CD14-positive monocyte (primary cell): ENCODE measurements at regions not wholly inside any gene's neighbourhood (a gene's known extent, or its start where the extent isn't known, plus 50 kb on each side); places are given as distances from the start of the nearest gene placed in this dataset.

Experiments
- DNase-seq, 3 donors: peaks; one replicate each; pipeline ENCODE4 v3.0.0-alpha.2; 2011 to 2022
- H2AFZ ChIP-seq: 2 replicates; pipeline ENCODE4 v1.6.0; 2012; ENCODE audit warnings: mild to moderate bottlenecking, low read depth, low read length, inconsistent platforms; ENCODE audit not compliant: insufficient read depth, poor library complexity, severe bottlenecking
- H3K27ac ChIP-seq, 2 donors: 1 replicate in 1 of 2; 2 replicates in 1 of 2; pipeline ENCODE4 v1.5.1; 2012 to 2013; ENCODE audit warnings: low read length in 2 of 2, control low read depth in 1 of 2, inconsistent platforms in 1 of 2, low read depth in 1 of 2, mild to moderate bottlenecking in 1 of 2
- H3K27me3 ChIP-seq, 2 donors: one replicate each; pipeline versions ENCODE4 v1.6.0 to v1.6.1; 2011 to 2013; ENCODE audit warnings: low read length in 2 of 2; ENCODE audit not compliant: control insufficient read depth in 2 of 2, insufficient read depth in 2 of 2
- H3K36me3 ChIP-seq, 2 donors: replicated peaks in 1 of 2; 1 replicate in 1 of 2; 2 replicates in 1 of 2; pipeline versions ENCODE4 v1.5.1 to v1.6.1; 2012 to 2013; ENCODE audit warnings: low read length in 2 of 2, control low read depth in 1 of 2, inconsistent platforms in 1 of 2, mild to moderate bottlenecking in 1 of 2; ENCODE audit not compliant: insufficient read depth in 2 of 2, control insufficient read depth in 1 of 2
- H3K4me1 ChIP-seq, 2 donors: 1 replicate in 1 of 2; 2 replicates in 1 of 2; pipeline versions ENCODE4 v1.5.1 to v1.6.1; 2012 to 2013; ENCODE audit warnings: low read length in 2 of 2, control low read depth in 1 of 2, inconsistent platforms in 1 of 2, mild to moderate bottlenecking in 1 of 2, moderate library complexity in 1 of 2; ENCODE audit not compliant: insufficient read depth in 2 of 2, control insufficient read depth in 1 of 2
- H3K4me2 ChIP-seq: replicated peaks from 2 replicates; pipeline ENCODE3; 2012; ENCODE audit warnings: low read length, moderate library complexity, mild to moderate bottlenecking; ENCODE audit not compliant: poor library complexity, severe bottlenecking; ENCODE audit errors: extremely low read depth
- H3K4me3 ChIP-seq, 3 experiments: fragments of 200-600 bp in 1 of 3; sonication (generic) in 1 of 3; replicated peaks in 1 of 3; 1 replicate in 2 of 3; 2 replicates in 1 of 3; pipeline ENCODE4 v1.5.1; 2011 to 2013; ENCODE audit warnings: low read length in 3 of 3, mild to moderate bottlenecking in 3 of 3, control low read depth in 2 of 3, low read depth in 2 of 3, inconsistent platforms in 1 of 3, moderate library complexity in 1 of 3
- H3K79me2 ChIP-seq: 2 replicates; pipeline ENCODE4 v1.6.0; 2012; ENCODE audit warnings: mild to moderate bottlenecking, control low read depth, inconsistent platforms, low read length, moderate library complexity; ENCODE audit not compliant: insufficient read depth
- H3K9ac ChIP-seq: 2 replicates; pipeline ENCODE4 v1.6.0; 2017; ENCODE audit warnings: low read length, mild to moderate bottlenecking; ENCODE audit not compliant: insufficient read depth, poor library complexity, severe bottlenecking
- H3K9me3 ChIP-seq, 2 donors: replicated peaks in 1 of 2; 1 replicate in 1 of 2; 2 replicates in 1 of 2; pipeline versions ENCODE4 v1.5.1 to v1.6.1; 2012 to 2013; ENCODE audit warnings: low read length in 2 of 2, control low read depth in 1 of 2; ENCODE audit not compliant: control insufficient read depth in 1 of 2, insufficient read depth in 1 of 2
- H4K20me1 ChIP-seq: 2 replicates; pipeline ENCODE4 v1.6.0; 2012; ENCODE audit warnings: mild to moderate bottlenecking, low read length, control low read depth, moderate library complexity; ENCODE audit not compliant: insufficient read depth
- H3K27ac Mint-ChIP-seq, 7 donors: one replicate each; pipeline ENCODE4 v1.8.0; 2020; ENCODE audit warnings: mild to moderate bottlenecking in 7 of 7, mixed read lengths in 7 of 7, moderate library complexity in 6 of 7, inconsistent platforms in 2 of 7
- H3K27me3 Mint-ChIP-seq, 3 donors: one replicate each; pipeline ENCODE4 v1.8.0; 2021 to 2022; ENCODE audit warnings: low read depth in 3 of 3, mild to moderate bottlenecking in 3 of 3, mixed read lengths in 3 of 3, moderate library complexity in 3 of 3, inconsistent platforms in 1 of 3
- H3K36me3 Mint-ChIP-seq, 2 donors: one replicate each; pipeline ENCODE4 v1.8.0; 2020; ENCODE audit warnings: mixed read lengths in 2 of 2, inconsistent platforms in 1 of 2, mild to moderate bottlenecking in 1 of 2
- H3K4me1 Mint-ChIP-seq: one replicate; pipeline ENCODE4 v1.8.0; 2020; ENCODE audit warnings: mild to moderate bottlenecking, mixed read lengths
- H3K4me3 Mint-ChIP-seq, 2 donors: one replicate each; pipeline ENCODE4 v1.8.0; 2020; ENCODE audit warnings: mild to moderate bottlenecking in 2 of 2, mixed read lengths in 2 of 2, moderate library complexity in 1 of 2
- H3K9me3 Mint-ChIP-seq, 7 donors: one replicate each; pipeline ENCODE4 v1.8.0; 2020 to 2022; ENCODE audit warnings: mixed read lengths in 7 of 7, mild to moderate bottlenecking in 6 of 7, moderate library complexity in 6 of 7, inconsistent platforms in 2 of 7
- CTCF ChIP-seq: fragments of 200-600 bp; IDR thresholded peaks from one replicate; pipeline ENCODE4 v1.8.0; 2022; ENCODE audit warnings: antibody characterized with exemption, mild to moderate bottlenecking
- WGBS: methylation state at CpG from one replicate; pipeline ENCODE4 v1.1.5; 2013; ENCODE audit warnings: missing lambda C conversion rate; ENCODE audit not compliant: insufficient coverage; 5-methylcytosine and 5-hydroxymethylcytosine counted together
- intact Hi-C, 2 donors: fragments of 100-400 bp; cut with micrococcal nuclease; formaldehyde crosslinking; loops; one replicate each; pipeline versions ENCODE4 v1.15.0 to v1.15.1; 2023

DNA sequence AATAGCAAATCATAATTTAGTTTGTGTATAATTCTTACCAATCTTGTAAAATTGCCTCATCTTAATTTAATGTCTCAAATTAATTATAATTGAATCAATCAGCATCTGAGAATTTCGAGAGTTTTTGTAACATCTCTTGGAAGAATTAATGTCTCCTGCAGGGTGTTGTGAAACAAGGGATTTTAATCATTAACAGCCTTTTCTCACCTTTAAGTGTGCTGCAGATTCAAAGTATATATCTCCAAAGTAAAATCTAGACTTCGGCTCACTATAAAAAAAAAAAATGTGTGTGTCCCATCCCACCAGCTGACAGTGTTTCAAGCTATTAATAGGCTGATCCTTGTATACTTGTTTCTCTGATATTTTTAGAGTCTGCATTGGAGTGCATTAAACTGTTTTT is 603.1 kb downstream of the ETNK1 start:
- no peaks in the 10 kb centered on the region for H3K4me1 ChIP-seq
- H3K79me2 ChIP-seq: no peaks in the 10 kb centered on the region
- peaks cover 0 to 7% of the 10 kb centered on the region in 2 donors for H3K9me3 ChIP-seq
- H3K9me3 Mint-ChIP-seq: peaks cover 0 to 11% (median 3%) of the 10 kb centered on the region in 7 donors
- intact Hi-C loops: no loop called here
- H3K36me3 ChIP-seq: no peaks in the 10 kb centered on the region
- no CpG with 5 or more reads among the region's 2 CpGs for WGBS
- H3K4me2 ChIP-seq: no peak overlapping the region
- DNase-seq: no peak
- H3K36me3 Mint-ChIP-seq: no peaks in the 10 kb centered on the region
- H3K4me3 ChIP-seq: no peak overlapping the region
- TF ChIP-seq CTCF: no peak
- no peak overlapping the region for H3K9ac ChIP-seq
- H3K27me3 Mint-ChIP-seq: peaks cover 0 to 1% (median 0%) of the 10 kb centered on the region in 3 donors
- H3K4me1 Mint-ChIP-seq: no peaks in the 10 kb centered on the region
- no peak overlapping the region for H3K4me3 Mint-ChIP-seq
- no peaks in the 10 kb centered on the region for H4K20me1 ChIP-seq
- H2AFZ ChIP-seq: no peak overlapping the region
- H3K27ac ChIP-seq: no peak overlapping the region
- H3K27me3 ChIP-seq: no peaks in the 10 kb centered on the region
- no peak overlapping the region for H3K27ac Mint-ChIP-seq

- H3K4me3 ChIP-seq: no peak overlapping the region
- no peaks in the 10 kb centered on the region for H3K27me3 ChIP-seq
- Mint-ChIP-seq H3K4me1 (no peaks in the 10 kb centered on the region), H3K36me3 (no peaks in the 10 kb centered on the region), H3K27ac (no peak overlapping the region), H3K27me3 (peaks cover 0 to 1% (median 0%) of the 10 kb centered on the region in 3 donors), H3K4me3 (no peak overlapping the region), H3K9me3 (peaks cover 0 to 11% (median 3%) of the 10 kb centered on the region in 7 donors)
- DNase-seq: no peak
- H3K36me3 ChIP-seq: no peaks in the 10 kb centered on the region
- H2AFZ ChIP-seq: no peak overlapping the region
- no peak overlapping the region for H3K4me2 ChIP-seq
- no peaks in the 10 kb centered on the region for H4K20me1 ChIP-seq
- no peak overlapping the region for H3K9ac ChIP-seq
- no peak overlapping the region for H3K27ac ChIP-seq
- H3K9me3 ChIP-seq: peaks cover 0 to 7% of the 10 kb centered on the region in 2 donors
- TF ChIP-seq CTCF: no peak
- no peaks in the 10 kb centered on the region for H3K79me2 ChIP-seq
- WGBS: 82% methylated on average over 1 of the region's 2 CpGs
- H3K4me1 ChIP-seq: no peaks in the 10 kb centered on the region
- intact Hi-C loops: no loop called here
These were observed 605.9 kb downstream of the ETNK1 start for GRCh38 chr12:23230899-23231298.
